K562 (cell line): ENCODE measurements at regions not wholly inside any gene's neighbourhood (a gene's known extent, or its start where the extent isn't known, plus 50 kb on each side); places are given as distances from the start of the nearest gene placed in this dataset.

ENCODE experiments used
- ARID2 ChIP-seq: fragments of 450-650 bp; IDR thresholded peaks from 2 replicates; pipeline ENCODE4 v1.6.1; 2017; ENCODE audit warnings: antibody characterized with exemption, mild to moderate bottlenecking
- EP300 ChIP-seq: IDR thresholded peaks from 2 replicates; pipeline ENCODE4 v1.6.1; 2012; ENCODE audit warnings: low read length, improper control_type of control experiment
- RAD21 ChIP-seq, 2 experiments: fragments of 250-450 bp in 1 of 2; fragments of 450-650 bp in 1 of 2; sonication (Bioruptor Pico) in 1 of 2; formaldehyde crosslinking in 1 of 2; IDR thresholded peaks in 1 of 2; conservative IDR thresholded peaks in 1 of 2; 2 replicates each; pipeline versions ENCODE4 v1.4.0 to v1.8.0; 2020 to 2022; ENCODE audit warnings: mild to moderate bottlenecking in 2 of 2, moderate library complexity in 1 of 2
- TEAD4 ChIP-seq, 2 experiments: sonication (generic) in 1 of 2; formaldehyde crosslinking in 1 of 2; IDR thresholded peaks; 2 replicates each; pipeline versions ENCODE4 v1.6.1 to v1.8.0; 2012 to 2022; ENCODE audit warnings: borderline replicate concordance in 1 of 2, inconsistent platforms in 1 of 2, low read length in 1 of 2, mild to moderate bottlenecking in 1 of 2, missing genetic modification reagents in 1 of 2
- ZNF165 ChIP-seq: fragments of 250-450 bp; sonication (Bioruptor Pico); IDR thresholded peaks from 2 replicates; pipeline ENCODE4 v1.4.0; 2020; ENCODE audit warnings: borderline replicate concordance

GRCh38 chr14:44449680-44450079 lies 57.4 kb downstream of the FSCB start:
- TF ChIP-seq TEAD4 (IDR thresholded peaks at IDR 0.05; ENCODE audit: low read length): no peak
- no peak for TF ChIP-seq TEAD4 (CRISPR knock-in tag; IDR thresholded peaks at IDR 0.05; ENCODE audit: borderline replicate concordance)
- TF ChIP-seq ARID2: no peak
- TF ChIP-seq ZNF165 (CRISPR knock-in tag): no peak
- TF ChIP-seq EP300: no peak
- no peak for TF ChIP-seq RAD21 (CRISPR knock-in tag; conservative IDR thresholded peaks at IDR 0.05 in 1 of 2, IDR thresholded peaks at IDR 0.05 in 1 of 2)
